Fibroblast of lung (primary cell): ENCODE measurements at regions not wholly inside any gene's neighbourhood (a gene's known extent, or its start where the extent isn't known, plus 50 kb on each side); places are given as distances from the start of the nearest gene placed in this dataset.

Experiments used
- DNase-seq, 2 donors: peaks; one replicate each; pipeline versions ENCODE4 v3.0.0 to v3.0.0-alpha.2; 2010; ENCODE audit warnings: low read depth in 2 of 2
- H2AFZ ChIP-seq: 2 replicates; pipeline ENCODE4 v1.5.1; 2012; ENCODE audit warnings: low read length, control low read depth, inconsistent platforms
- H3K27ac ChIP-seq: 2 replicates; pipeline ENCODE4 v1.5.1; 2011; ENCODE audit warnings: low read length, control low read depth; ENCODE audit not compliant: insufficient read depth
- H3K27me3 ChIP-seq: 2 replicates; pipeline ENCODE4 v1.5.1; 2011; ENCODE audit warnings: mild to moderate bottlenecking, low read length; ENCODE audit not compliant: control insufficient read depth, insufficient read depth
- H3K36me3 ChIP-seq: 2 replicates; pipeline ENCODE4 v1.5.1; 2011; ENCODE audit warnings: low read length; ENCODE audit not compliant: control insufficient read depth, insufficient read depth
- H3K4me1 ChIP-seq: 2 replicates; pipeline ENCODE4 v1.5.1; 2011; ENCODE audit warnings: low read length; ENCODE audit not compliant: control insufficient read depth, insufficient read depth; ENCODE audit errors: extremely low read depth
- H3K4me2 ChIP-seq: 2 replicates; pipeline ENCODE4 v1.5.1; 2011; ENCODE audit warnings: low read length, control low read depth; ENCODE audit not compliant: insufficient read depth; ENCODE audit errors: extremely low read depth
- H3K4me3 ChIP-seq, 4 experiments: fragments of 200-600 bp in 1 of 4; sonication (generic) in 1 of 4; replicated peaks in 1 of 4; 2 replicates each; pipeline ENCODE4 v1.5.1; 2011 to 2016; ENCODE audit warnings: low read length in 4 of 4, low read depth in 3 of 4, mild to moderate bottlenecking in 3 of 4, control low read depth in 2 of 4, inconsistent platforms in 1 of 4, mixed read lengths in 1 of 4; ENCODE audit not compliant: insufficient read depth in 1 of 4; ENCODE audit errors: control extremely low read depth in 1 of 4
- H3K79me2 ChIP-seq: 2 replicates; pipeline ENCODE4 v1.5.1; 2012; ENCODE audit warnings: mild to moderate bottlenecking, low read length, inconsistent platforms; ENCODE audit not compliant: control insufficient read depth, insufficient read depth
- H3K9ac ChIP-seq: 2 replicates; pipeline ENCODE4 v1.5.1; 2011; ENCODE audit warnings: mild to moderate bottlenecking, low read length, control low read depth; ENCODE audit not compliant: insufficient read depth
- H3K9me3 ChIP-seq: 2 replicates; pipeline ENCODE4 v1.5.1; 2012; ENCODE audit warnings: low read depth, low read length; ENCODE audit not compliant: control insufficient read depth, insufficient read depth
- H4K20me1 ChIP-seq: 2 replicates; pipeline ENCODE4 v1.5.1; 2011; ENCODE audit warnings: low read length; ENCODE audit not compliant: control insufficient read depth, insufficient read depth; ENCODE audit errors: extremely low read depth
- EZH2 ChIP-seq: IDR thresholded peaks from 2 replicates; pipeline ENCODE4 v1.5.1; 2012; ENCODE audit warnings: low read length, control low read depth, mild to moderate bottlenecking; ENCODE audit errors: missing control alignments
- TF ChIP-seq, protein P1 (sequence below), 2 donors: IDR thresholded peaks in 1 of 2; conservative IDR thresholded peaks in 1 of 2; 1 replicate in 1 of 2; 2 replicates in 1 of 2; pipeline ENCODE4 v1.5.1; 2011 to 2012; ENCODE audit warnings: low read length in 2 of 2, control low read depth in 1 of 2, inconsistent platforms in 1 of 2, low read depth in 1 of 2, mild to moderate bottlenecking in 1 of 2

DNA sequence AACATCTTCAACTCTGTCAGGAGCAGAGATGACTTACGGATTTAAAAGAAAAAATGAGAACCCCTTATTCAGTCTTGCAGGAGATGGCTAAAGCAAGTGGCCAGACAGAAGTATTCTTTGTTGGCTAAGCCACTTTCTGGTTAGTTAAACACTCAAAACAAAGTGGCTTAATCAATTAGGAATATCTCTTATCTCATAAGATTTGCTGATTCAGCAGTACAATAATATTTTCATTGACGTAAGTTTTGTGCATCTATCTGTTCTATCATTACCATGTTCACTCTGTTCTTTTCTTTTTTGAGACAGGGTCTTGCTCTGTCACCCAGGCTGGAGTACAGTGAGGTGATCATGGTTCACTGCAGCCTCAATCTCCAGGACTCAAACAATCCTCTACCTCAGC, 342.0 kb downstream of the EN1 start:
- no peak for TF ChIP-seq EZH2
- TF ChIP-seq, protein P1, sequence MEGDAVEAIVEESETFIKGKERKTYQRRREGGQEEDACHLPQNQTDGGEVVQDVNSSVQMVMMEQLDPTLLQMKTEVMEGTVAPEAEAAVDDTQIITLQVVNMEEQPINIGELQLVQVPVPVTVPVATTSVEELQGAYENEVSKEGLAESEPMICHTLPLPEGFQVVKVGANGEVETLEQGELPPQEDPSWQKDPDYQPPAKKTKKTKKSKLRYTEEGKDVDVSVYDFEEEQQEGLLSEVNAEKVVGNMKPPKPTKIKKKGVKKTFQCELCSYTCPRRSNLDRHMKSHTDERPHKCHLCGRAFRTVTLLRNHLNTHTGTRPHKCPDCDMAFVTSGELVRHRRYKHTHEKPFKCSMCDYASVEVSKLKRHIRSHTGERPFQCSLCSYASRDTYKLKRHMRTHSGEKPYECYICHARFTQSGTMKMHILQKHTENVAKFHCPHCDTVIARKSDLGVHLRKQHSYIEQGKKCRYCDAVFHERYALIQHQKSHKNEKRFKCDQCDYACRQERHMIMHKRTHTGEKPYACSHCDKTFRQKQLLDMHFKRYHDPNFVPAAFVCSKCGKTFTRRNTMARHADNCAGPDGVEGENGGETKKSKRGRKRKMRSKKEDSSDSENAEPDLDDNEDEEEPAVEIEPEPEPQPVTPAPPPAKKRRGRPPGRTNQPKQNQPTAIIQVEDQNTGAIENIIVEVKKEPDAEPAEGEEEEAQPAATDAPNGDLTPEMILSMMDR (conservative IDR thresholded peaks at IDR 0.05 in 1 of 2, IDR thresholded peaks at IDR 0.05 in 1 of 2; ENCODE audit: low read depth in 1 of 2, low read length in 2 of 2), result no peak
- H4K20me1 ChIP-seq, result no peaks in the 10 kb centered on the region
- H3K9ac ChIP-seq, result no peak overlapping the region
- H3K27ac ChIP-seq, result no peak overlapping the region
- no peak for DNase-seq
- H3K36me3 ChIP-seq, result no peaks in the 10 kb centered on the region
- no peak overlapping the region for H3K4me2 ChIP-seq
- no peaks in the 10 kb centered on the region for H3K9me3 ChIP-seq
- no peak overlapping the region for H2AFZ ChIP-seq
- H3K27me3 ChIP-seq, result no peaks in the 10 kb centered on the region
- H3K4me3 ChIP-seq, result no peak overlapping the region
- H3K79me2 ChIP-seq, result no peaks in the 10 kb centered on the region
- H3K4me1 ChIP-seq, result no peaks in the 10 kb centered on the region

DNA sequence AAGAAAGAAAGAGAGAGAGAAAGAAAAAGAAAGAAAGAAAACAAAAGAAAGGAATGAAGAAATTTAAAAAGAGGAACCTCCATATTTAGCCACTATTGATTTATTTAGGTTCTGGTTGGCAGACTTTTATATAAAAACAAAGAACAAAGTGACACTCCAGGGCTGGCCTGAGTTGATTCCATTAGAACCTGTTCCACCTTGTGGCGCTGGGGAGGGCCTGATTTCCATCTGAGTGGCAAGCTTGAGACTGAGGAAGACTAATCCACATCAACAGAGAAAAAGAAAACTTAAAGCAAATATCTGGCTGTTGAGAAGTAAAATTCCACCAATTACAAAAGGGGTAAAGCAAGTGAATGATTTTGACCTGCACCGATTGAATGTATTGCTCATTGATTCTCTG, 345.3 kb downstream of the EN1 start:
- no peak for DNase-seq
- H2AFZ ChIP-seq, result no peak overlapping the region
- no peak overlapping the region for H3K4me3 ChIP-seq
- H4K20me1 ChIP-seq, result no peaks in the 10 kb centered on the region
- no peaks in the 10 kb centered on the region for H3K9me3 ChIP-seq
- no peaks in the 10 kb centered on the region for H3K36me3 ChIP-seq
- no peaks in the 10 kb centered on the region for H3K27me3 ChIP-seq
- H3K79me2 ChIP-seq, result no peaks in the 10 kb centered on the region
- no peaks in the 10 kb centered on the region for H3K4me1 ChIP-seq
- H3K27ac ChIP-seq, result no peak overlapping the region
- no peak overlapping the region for H3K4me2 ChIP-seq
- no peak for TF ChIP-seq EZH2
- TF ChIP-seq, protein P1 (conservative IDR thresholded peaks at IDR 0.05 in 1 of 2, IDR thresholded peaks at IDR 0.05 in 1 of 2; ENCODE audit: low read depth in 1 of 2, low read length in 2 of 2), result no peak
- H3K9ac ChIP-seq, result no peak overlapping the region

DNA sequence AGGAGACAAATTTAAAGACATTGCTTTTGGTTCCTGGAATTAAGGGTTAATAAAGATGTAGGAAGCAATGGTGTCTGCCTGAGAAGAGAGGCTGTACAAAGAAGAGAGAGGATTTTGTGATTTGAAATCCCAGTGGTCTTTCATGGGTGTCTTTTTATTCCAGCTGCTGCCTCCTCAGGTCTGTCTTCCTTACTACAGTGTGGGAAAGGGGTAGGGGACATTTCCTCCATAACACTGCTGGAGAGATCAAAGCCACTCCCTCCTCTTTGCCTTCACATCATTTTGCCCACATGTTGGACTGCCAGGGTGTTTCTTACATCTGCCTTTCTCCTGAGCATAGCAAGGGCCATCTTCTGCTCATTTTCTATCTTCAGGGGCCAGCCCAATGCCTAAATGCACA, 348.5 kb downstream of the EN1 start:
- H2AFZ ChIP-seq, result no peak overlapping the region
- no peaks in the 10 kb centered on the region for H3K36me3 ChIP-seq
- H3K9ac ChIP-seq, result no peak overlapping the region
- H3K79me2 ChIP-seq, result no peaks in the 10 kb centered on the region
- H3K27me3 ChIP-seq, result no peaks in the 10 kb centered on the region
- no peaks in the 10 kb centered on the region for H4K20me1 ChIP-seq
- DNase-seq, result no peak
- no peak overlapping the region for H3K4me2 ChIP-seq
- no peak for TF ChIP-seq EZH2
- TF ChIP-seq, protein P1 (conservative IDR thresholded peaks at IDR 0.05 in 1 of 2, IDR thresholded peaks at IDR 0.05 in 1 of 2; ENCODE audit: low read depth in 1 of 2, low read length in 2 of 2), result no peak
- H3K4me3 ChIP-seq, result no peak overlapping the region
- no peaks in the 10 kb centered on the region for H3K9me3 ChIP-seq
- H3K4me1 ChIP-seq, result no peaks in the 10 kb centered on the region
- no peak overlapping the region for H3K27ac ChIP-seq
